GM19372 (cell line): ENCODE measurements at regions not wholly inside any gene's neighbourhood (a gene's known extent, or its start where the extent isn't known, plus 50 kb on each side); places are given as distances from the start of the nearest gene placed in this dataset.
"Not testable (repeated sequence)": the region's sequence is repeated elsewhere in the genome, so short reads cannot be mapped to it uniquely, and the experiment has no call there.

Source experiments
- ATAC-seq: cut with Tn5 transposase; IDR thresholded peaks from one replicate; pipeline ENCODE4 v1.9.1; 2021; ENCODE audit warnings: mild to moderate bottlenecking, low read depth, moderate library complexity; ENCODE audit not compliant: unreplicated experiment

- ATAC-seq: no peak
Measured at GRCh38 chr4:144362366-144362765, 221.8 kb upstream of the GYPA start.

DNA sequence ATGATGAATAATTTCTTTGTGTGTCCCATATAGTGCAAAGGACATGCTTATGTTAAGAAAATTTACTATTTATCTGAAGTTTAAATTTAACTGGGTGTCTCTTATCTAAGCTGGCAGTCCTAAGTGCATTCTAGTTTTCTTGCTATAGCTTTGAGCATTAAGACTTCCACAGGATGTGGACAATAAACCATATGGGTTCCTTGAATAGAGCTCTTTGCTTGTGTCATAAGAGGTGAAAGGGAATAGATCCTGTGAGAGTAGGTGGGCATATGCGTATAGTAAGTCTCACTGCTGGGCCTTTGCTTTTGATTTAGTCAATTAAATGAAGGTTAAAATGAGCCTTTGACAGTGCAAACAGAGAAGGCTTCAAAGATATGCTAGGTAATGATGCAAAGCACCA, 223.4 kb upstream of the GYPA start:
- ATAC-seq: no peak

- ATAC-seq: no peak
Measured at GRCh38 chr4:144366425-144366824, 225.9 kb upstream of the GYPA start.

GRCh38 chr4:144371485-144371884, 231.0 kb upstream of the GYPA start:
- no peak for ATAC-seq

DNA sequence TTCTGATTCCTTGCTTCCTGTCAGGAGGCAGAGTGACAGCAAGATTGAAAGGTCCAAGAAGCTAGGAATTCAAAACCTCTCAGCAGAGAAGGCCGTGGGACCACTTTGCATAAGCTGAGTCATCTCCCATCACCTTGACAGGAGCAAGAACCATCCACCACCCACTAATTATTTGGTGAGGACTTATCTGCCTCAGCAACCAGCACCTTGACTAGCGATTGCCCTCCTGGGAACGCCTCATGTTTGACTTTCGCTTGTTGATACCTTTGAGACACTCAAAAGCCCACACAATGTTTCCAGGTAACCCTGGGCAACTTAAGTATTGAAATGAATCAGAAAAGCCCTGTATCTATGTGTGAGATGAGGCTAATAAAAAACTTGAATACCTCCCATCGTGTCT, 233.5 kb upstream of the GYPA start:
- ATAC-seq: peak; percentile 68

GRCh38 chr4:144376866-144377265, 236.3 kb upstream of the GYPA start:
- no peak for ATAC-seq

GRCh38 chr4:144384408-144384807, 243.9 kb upstream of the GYPA start:
- ATAC-seq: no peak

DNA sequence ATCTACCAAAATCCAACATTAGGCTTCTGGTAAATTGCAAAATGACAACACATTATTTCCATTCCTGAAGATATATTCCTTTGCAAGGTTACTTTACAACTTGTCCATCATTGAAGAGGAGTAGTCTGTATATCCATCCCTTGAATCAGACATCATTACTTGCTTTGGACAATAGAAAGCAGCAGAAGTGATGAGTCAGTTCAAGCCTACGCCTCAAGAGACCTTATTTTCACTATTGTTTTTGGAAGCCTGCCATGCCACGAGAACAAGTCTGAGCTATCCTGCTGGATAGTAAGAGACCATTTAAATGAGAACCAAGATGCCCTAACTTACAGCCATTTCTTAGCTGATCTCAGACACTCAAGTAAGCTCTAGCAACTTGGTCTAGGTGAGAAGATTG, 246.0 kb upstream of the HHIP start:
- ATAC-seq: no peak

DNA sequence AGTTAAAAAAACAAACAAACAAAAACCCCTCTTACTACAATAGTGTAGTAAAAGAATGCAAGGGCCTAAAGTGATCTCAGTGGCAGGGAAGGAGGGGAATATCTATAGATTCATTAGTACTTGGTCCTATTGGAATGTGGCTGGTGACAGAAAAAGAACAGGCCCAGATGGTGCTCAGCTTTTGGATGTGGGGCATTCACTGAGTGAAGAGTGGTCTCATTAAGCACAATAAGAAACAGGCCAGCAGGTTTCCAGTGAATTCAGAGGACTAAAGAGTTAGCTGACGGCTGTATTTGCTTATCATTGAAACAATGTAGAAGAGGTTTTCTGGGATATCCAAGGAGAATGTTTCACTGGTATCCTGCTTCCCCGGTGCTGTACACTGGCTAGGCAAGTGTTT, 243.8 kb upstream of the HHIP start:
- ATAC-seq: no peak

DNA sequence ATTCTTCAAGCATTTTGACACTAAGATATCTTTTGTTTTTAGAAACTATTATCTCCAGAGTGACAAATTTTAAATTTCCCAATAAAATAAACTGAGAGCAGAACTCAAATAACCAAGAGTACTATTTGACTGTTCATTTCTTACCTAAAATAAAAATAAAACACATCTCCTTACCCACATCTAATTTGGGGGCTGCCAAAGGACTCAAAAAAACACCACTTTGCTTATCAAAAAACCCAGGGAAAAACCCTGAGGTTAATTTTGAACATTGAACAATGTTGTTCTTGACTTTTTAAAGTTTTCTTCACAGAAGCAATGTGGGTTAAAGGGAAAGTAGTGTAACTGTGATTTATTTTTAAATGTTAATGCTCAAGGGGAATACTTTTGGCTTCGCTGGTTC, 243.0 kb upstream of the HHIP start:
- ATAC-seq: no peak

DNA sequence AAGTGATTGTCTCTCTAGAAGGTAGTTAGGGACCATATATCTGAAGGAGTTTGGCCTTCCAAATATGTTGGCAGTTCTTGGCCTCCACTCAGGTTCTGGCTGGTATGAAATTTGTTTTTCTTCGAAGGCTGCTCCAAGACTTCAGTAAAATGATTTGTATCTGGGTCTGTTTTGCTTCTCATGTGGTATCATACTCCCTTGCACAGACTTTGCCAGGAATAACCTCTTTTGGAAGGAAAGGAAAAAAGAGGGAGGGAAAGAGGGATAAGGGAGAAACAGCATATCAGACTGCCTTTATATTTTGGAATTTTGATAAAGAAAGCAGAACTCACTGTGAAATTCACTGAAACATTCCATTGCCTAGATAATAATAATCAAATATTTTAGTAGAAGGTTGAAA, 242.1 kb upstream of the HHIP start:
- no peak for ATAC-seq

GRCh38 chr4:144409525-144409924, 236.4 kb upstream of the HHIP start:
- ATAC-seq: no peak

DNA sequence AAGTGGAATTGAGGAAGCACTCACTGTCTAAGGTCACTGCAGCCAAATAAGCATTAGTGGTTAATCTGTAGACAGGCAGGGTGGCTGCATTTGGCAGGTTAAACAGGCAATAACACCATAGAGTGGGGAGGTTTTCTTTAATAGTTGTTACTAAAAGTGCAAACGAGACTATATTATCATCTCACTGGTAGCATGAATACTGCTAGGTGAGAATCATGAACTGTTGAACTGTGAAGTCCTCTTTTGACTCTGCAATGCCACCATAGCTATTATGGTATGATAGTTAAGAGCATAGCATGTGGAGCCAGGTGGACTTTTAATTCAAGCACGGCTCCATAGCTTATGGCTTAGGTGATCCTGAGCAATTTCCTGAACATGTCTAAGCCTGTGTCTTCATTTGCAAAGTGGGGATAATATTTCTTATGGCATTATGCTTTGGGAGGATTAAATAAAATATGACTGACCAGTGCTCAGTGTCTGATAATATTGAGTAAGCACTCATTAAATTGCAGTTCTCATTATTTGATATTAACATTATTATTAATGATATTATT, 235.6 kb upstream of the HHIP start:
- ATAC-seq: no peak

DNA sequence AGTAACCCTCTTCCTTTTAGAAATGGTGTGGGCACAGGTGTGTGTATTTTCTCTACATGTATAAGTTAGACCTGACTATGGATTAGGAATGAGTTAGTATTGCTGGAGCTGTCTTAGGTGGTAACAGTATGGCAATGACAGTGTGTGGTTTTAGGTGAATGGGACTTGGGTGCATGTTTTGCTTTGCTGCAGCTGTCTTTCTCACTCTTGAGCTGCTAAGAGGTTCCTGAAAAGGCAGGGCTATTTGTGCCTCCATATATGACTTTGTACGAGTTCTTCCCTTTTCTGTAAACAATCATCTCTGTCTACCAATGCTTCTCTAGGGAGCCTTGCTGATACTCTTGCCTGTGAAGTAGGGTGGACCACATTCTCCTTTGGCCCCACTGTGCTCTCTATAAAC, 234.8 kb upstream of the HHIP start:
- ATAC-seq: no peak

- ATAC-seq: no peak
Measured at GRCh38 chr4:144411700-144412099, 234.3 kb upstream of the HHIP start.

- no peak for ATAC-seq
Measured at GRCh38 chr4:144421056-144421455, 224.9 kb upstream of the HHIP start.

GRCh38 chr4:144421839-144422565, 224.0 kb upstream of the HHIP start:
- ATAC-seq: no peak

DNA sequence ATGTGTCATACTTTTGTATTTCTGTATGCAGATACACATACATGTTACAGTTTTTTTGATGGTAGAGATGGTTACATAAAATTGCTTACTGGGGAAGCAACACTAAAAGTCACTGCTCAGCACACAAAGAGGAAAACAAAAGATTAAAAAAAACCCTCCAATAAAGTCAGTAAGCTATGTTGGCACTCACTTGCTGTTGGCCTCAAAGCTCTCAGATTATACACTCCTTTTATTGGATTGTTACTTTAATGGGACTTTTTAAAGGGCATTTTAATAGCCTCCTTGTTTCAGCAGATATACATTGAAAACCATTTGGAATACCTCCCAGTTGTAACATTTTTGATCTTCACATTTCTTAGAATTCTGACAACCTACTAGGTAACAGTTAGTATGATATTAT, 222.0 kb upstream of the HHIP start:
- no peak for ATAC-seq

DNA sequence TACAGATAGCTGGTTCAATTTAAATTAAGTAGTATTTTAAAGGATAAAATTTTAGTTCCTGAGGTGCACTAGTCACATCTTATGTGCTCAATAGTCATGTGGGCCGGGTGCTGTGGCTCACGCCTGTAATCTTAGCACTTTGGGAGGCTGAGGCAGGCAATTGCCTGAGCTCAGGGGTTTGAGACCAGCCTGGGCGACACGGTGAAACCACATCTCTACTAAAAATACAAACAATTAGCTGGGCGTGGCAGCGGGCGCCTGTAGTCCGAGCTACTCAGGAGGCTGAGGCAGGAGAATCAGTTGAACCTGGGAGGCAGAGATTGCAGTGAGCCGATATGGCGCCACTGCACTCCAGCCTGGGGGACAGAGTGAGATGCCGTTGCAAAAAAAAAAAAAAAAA, 219.9 kb upstream of the HHIP start:
- not testable (repeated sequence) for ATAC-seq

DNA sequence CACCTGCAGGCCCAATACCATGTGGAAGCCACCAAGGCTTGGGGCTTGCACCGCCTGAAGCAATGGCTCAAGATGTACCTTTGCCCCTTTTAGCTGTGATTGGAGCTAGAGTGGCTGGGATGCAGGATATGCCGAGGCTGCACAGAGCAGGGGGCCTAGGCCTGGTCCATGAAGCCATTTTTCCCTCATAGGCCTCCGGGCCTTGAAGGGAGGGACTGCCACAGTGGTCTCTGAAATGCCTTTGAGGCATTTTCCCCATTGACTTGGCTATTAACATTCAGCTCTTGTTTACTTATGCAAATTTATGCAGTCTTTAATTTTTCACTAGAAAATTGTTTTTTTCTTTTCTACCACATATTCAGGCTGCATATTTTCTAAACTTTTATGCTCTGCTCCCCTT, 203.2 kb upstream of the HHIP start:
- no peak for ATAC-seq

- no peak for ATAC-seq
Measured at GRCh38 chr4:144449611-144450010, 196.3 kb upstream of the HHIP start.

GRCh38 chr4:144450526-144450925, 195.4 kb upstream of the HHIP start:
- no peak for ATAC-seq
